Amygdala (tissue), 56 donors: ENCODE measurements at regions not wholly inside any gene's neighbourhood (a gene's known extent, or its start where the extent isn't known, plus 50 kb on each side); places are given as distances from the start of the nearest gene placed in this dataset.
A peak's percentile ranks its signal among the peaks of the same experiment; 100 is the strongest.

ENCODE experiments used
- DNase-seq, 56 donors: peaks; one replicate each; lab custom pipeline; 2025; lab: John Stamatoyannopoulos, UW

DNA sequence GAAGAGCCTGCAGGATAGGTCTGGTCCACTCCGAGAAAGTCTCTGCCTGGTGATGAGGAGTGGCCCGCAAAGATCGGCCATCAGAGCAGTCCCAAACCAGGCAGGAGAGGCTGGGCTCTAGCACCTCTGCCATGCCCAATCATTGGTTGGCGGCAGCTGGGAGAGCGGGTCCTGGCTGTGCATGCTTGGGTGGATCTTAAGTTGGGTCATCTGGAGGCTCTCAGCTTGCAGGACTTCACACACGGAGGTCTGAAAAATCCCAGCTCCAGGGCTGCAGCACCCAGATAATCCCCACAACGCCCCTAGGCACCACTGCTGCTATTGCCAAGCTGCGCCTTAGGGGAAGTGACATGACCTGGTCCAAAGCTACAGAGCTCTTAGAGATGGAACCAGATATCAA, 766.7 kb upstream of the TBX3 start:
- DNase-seq: no peak

GRCh38 chr12:115450017-115450416, 766.0 kb upstream of the TBX3 start:
- no peak for DNase-seq

DNA sequence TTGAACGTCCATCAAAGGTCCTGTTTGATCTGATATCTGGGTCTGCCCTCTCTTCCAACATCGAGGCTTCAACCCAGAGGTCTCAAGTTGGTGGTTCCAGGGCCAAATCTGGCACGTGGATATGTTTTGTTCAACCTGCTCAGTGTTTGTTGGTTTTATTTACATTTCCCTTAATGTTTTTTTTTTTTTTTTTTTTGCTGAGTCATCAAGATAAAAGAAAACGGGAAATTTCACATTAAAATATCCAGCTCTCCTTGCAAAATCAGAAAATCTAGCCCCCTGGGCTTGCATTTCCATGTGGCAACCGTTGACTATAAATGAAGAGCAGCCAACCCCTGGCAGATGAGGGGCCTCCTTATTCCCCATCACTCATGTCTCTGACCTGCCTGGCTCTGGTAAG, 765.6 kb upstream of the TBX3 start:
- no peak for DNase-seq

DNA sequence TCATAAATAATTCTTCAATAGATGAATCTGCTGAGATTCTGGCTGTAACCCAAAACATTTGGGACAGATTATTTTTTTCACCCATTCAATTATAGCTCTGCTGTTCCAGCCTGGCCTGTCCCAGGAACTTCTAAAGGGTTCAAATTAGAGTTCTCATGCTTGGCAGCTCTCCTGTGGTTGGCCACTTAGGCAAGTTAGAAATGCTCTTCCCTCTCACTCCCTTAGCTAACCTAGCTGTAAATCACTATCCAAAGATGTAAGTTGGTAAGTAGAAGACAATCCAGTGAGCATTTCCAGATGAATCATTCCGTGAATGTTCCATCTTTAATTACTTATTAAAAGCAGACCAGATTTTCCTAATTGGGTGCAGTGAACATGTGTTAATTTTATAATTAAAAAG, 760.4 kb upstream of the TBX3 start:
- DNase-seq: no peak

DNA sequence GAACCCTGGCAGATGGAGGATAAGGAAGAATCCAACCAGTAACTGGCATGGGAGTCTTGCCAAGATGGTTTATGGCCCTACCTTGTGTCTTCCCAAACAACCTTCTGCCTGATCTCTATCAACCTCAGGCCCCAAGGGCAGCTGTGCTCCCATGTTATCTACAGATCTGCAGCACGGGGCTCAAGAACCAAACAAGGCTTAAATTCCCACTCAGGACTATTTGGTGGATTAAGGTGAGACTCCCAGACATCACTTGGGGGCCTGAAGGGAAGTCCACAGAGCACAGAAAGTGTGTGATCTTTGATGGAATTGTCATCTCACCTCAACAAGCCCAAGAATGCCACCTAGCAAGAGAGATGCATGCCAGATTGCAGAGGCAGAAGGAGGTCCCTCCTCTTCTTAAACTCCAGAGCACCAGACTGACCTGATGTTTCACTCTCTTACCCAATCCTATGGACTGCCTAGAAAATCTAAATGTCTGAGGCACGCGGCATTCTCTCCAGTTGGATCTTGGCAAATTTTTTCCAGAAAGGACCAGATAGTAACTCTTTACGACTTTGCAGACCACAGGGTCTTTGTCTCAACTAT, 759.5 kb upstream of the TBX3 start:
- no peak for DNase-seq

DNA sequence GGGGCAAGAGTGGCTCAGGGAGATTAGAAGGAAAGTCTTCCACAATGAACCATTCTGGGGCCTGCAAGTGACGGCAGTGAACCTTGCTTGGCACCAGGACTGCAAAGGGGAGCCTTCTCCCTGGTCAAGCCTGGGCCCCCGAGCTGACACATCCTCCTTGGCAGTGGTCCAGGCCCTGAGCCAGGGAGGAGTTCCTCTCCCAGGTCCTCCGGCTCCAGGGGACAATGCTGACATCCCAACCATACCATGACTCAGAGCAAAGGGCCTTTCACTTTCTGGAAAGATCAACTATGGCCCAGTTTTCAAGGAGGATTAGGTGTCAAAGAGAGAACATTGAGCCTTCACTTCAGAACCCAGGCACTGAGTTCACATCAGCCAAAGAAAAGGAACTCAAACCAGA, 756.5 kb upstream of the TBX3 start:
- peak in 4 of 56 donors; percentile 1 to 33 (median 4) for DNase-seq

DNA sequence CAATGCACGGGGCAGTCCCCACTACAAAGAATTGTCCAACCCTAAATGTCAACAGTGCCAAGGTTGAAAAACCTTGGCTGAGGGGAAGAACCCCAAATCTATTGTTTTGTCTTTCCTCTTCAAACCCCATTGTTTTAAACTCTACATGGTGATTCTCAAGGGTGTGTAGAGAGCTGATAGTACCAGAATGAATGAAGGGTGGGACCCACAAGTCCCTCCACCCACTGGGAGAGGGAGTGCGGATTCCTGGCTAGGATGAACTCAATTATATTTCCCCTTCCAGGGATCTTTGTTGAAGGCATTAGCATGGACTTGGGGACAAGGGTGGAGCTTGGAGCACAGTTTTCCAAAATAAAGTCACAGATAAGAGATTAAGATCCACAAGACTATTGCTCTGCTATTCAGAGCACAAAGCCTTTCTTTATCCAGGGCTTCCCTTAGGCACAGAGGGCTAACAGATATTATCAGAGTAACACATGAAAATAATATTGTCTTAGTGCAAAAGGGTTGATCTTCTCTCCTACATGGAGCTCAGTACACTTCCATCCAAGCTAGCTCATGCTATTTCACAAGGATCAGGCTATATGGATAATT, 755.1 kb upstream of the TBX3 start:
- no peak for DNase-seq

GRCh38 chr12:115438314-115438713, 754.3 kb upstream of the TBX3 start:
- DNase-seq: no peak

DNA sequence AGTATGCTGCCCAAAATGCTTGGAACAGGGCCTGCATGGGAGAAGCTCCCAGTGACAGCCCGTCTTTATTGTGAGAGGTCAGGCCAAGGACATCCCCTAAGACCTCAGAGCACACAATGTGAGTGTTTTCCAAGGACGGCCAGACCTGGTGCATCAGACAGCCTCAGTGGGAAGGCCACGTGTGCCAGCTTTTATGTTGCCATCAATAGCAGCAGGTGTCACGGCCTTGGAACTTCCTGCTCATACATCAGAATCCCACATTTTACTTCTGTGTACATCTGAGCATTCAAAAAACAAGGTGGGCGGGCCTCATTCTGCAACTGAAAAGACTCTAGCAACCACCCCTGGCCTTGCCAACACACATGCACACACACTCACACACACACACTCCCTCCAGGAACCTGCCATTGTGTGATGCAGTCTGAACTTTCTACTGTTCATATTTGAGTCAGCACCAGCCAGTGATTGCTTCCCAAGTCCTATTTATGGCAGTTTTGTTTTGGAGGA, 753.1 kb upstream of the TBX3 start:
- peak in 1 of 56 donors; percentile 5 for DNase-seq

DNA sequence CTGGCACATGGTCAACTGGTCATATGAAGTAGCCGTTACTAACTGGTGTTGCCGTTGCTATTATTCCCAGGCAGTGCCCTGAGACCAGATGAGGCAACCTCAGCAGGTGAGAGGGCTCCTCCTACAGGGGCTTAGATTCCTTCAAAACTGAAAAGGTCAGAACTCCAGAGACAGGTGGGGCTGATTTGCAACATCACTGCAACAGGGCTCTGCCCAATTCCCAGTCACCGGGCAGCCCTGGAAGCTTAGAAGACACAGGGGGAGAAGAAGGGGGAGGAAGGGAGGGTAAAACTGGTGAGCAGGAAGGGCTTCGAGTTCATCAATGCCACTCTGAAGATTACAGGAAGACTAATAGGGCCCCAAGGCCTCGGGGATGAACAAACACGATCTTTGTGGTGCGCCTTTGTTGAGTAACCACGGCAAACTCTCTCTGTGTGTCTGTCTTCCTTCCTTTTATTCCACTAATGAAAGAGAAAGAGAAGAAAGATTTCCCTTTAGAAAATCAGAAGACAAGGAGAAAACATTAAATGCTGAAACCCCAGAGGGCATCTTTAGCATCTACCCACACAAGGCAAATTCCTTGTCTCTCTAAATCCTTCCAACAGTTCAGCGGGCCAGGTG, 749.1 kb upstream of the TBX3 start:
- DNase-seq: no peak

GRCh38 chr12:115430636-115431035, 746.7 kb upstream of the TBX3 start:
- no peak for DNase-seq

GRCh38 chr12:115426732-115427131, 742.8 kb upstream of the TBX3 start:
- no peak for DNase-seq

GRCh38 chr12:115424003-115424402, 740.0 kb upstream of the TBX3 start:
- no peak for DNase-seq

GRCh38 chr12:115423546-115423987, 739.6 kb upstream of the TBX3 start:
- DNase-seq: no peak

DNA sequence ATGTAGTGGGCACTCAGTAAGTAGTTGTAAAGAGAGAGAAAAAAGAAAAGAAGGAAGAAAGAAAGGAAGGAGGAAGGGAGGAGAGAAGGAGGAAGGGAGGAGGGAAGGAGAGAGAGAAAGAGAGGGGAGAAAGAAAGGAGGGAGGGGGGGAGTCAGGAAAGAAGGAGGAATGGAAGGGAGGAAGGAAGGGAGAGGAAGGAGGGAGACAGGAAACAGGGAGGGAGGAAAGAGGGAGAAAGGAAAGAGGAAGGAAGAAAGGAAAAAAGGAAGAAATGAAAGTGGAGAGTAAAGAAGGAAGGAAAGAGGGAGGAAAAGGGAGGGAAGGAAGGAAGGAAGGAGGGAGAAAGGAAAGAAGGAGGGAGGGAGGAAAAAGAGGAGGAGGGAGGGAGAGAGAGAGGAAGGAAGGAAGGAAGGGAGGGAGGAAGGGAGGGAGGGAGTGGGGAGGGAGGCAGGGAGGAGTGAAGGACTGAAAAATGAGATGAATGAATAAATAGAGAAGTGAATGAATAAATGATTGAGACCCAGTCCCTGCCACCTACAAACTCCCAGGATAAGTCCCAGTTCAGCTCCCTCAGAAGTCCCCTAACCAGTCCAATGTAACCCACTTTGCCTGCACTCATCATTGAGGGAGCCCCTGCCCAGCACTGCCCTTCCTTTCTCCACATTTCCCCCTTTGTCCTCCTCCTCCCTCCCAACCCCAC, 739.0 kb upstream of the TBX3 start:
- no peak for DNase-seq

DNA sequence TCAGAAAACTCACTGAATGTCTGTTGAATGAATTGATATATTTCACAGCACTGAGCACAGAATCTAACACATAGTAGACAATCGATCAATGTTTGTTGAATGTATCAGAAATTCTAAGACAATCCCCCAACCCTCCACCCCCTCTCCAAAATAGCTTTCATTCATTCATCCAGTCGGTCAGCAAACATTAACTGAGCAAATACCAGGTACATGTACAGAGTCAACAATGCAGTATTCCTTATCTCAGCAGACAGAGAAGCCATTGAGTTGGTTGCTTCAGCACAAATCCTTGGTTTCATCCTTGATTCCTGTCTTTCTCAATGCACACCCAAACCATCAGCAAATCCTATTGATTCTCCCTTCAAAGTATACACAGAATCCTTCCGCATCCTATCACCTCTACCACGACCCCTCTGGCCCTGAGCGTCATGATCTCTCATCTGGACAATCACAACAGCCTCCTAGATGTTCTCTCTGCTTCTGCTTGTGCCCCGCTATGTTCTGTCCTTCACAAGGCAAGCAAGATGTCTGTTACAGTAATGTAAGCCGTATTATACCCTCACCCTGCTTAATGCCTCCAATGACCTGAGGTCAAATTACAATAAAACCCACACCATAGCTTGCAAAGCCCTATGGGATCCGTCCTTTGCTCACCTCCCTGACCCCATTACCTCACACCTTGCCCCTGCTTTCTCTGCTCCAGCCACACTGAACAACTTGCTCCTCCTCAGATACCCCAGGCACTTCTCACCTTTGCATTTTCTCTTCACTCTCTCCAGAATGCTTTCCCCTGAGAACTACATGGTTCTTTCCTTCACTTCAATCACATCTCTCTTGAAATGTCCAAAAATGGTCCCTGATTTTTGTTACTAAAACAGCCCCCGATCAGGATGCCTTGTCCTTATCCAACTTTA, 738.1 kb upstream of the TBX3 start:
- no peak for DNase-seq

DNA sequence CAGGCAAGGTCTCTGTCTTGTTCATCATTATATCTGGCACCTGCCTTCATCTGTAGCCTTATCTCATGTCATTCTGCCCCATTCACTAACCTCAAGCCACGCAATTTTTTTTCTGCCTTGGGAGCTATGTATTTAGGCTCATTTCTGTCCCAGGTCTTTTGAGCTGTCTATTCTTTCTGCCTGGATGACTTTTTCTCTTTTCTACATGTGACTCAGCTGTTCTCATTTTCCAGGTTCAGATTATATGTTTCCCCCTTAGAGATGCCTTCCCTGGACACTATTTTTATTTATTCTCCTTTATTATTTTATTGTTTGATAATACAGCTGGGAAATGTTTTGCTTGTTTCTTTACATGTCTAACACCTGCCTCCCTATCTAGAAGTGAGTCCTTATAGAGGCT, 737.4 kb upstream of the TBX3 start:
- no peak for DNase-seq

DNA sequence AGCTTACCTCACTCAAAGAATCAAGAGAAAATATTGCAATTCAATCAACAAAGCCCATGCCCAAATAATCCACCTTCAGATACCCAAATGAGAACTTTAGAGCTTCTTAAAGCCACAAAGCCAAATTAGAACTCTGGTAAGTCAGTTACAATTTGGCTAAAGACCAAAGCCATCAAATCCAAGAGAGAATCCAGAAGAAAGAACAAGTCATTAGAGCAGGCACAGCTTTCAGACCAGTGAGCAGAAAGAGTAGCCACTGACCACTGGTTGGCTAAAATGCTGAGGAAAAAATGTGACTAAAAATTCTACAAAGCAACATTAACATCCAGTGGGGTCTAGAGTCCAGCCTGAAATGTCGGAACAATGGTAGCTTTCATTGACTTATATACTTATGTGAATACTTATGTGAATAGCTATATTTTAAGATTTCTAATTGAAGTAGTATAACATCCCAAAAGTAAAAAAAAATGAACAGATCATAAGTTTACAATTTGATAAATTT, 735.2 kb upstream of the TBX3 start:
- DNase-seq: no peak

GRCh38 chr12:115417610-115418009, 733.6 kb upstream of the TBX3 start:
- no peak for DNase-seq

DNA sequence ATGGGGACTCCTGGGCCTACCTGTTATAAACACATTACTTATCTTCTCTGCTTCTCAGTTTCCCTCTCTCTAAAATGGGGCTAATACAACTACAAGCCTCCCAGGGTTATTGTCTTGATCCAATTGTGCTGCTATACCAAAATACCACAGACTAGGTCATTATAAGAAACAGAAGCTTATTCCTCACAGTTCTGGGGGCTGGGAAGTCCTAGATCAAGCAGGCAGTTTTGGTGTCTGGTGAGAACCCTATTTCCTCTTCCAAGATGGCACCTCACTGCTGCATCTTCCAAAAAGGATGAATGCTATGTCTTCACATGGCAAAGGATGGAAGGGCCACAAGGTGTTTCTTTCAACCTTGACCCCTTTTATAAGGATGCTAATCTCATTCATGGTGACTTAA, 732.9 kb upstream of the TBX3 start:
- no peak for DNase-seq
